ENCODE measurements at regions not wholly inside any gene's neighbourhood (a gene's known extent, or its start where the extent isn't known, plus 50 kb on each side); places are given as distances from the start of the nearest gene placed in this dataset.
"Not testable (repeated sequence)": the region's sequence is repeated elsewhere in the genome, so short reads cannot be mapped to it uniquely, and the experiment has no call there.

DNA sequence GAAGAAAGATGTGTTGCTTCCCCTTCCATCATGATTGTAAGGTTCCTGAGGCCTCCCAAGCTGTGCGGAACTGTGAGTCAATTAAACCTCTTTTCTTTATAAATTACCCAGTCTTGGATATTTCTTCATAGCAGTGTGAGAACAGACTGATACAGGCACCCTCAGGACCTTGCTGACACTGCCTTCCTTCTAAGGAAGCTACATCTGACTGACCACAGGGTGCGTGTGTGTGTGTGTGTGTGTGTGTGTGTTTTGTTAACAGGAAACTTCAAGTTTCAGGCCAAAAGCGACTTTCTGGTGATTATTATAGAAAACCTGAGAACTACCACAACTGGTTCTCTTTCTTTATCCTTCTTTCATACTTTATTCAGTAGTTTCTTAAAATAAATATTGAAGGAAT is 149.0 kb downstream of the CAPZA3 start:
- Histone ChIP-seq H3K27me3 (ENCODE audit: insufficient read depth, low read length, poor library complexity, severe bottlenecking) (no peaks in the 10 kb centered on the region), H3K4me3 (ENCODE audit: low read length, poor library complexity, severe bottlenecking) (no peak overlapping the region), H3F3A (ENCODE audit: low read depth) (no peaks in the 10 kb centered on the region), H3K4me2 (ENCODE audit: low read depth, low read length, poor library complexity, severe bottlenecking) (no peak overlapping the region), H3K36me3 (ENCODE audit: insufficient read depth, low read length) (no peaks in the 10 kb centered on the region), H4K20me1 (ENCODE audit: insufficient read depth, low read length, poor library complexity, severe bottlenecking) (no peaks in the 10 kb centered on the region), H3K79me2 (ENCODE audit: insufficient read depth, low read length) (no peaks in the 10 kb centered on the region), H3K9ac (ENCODE audit: low read depth, low read length, poor library complexity, severe bottlenecking) (no peak overlapping the region), H2AFZ (ENCODE audit: low read length) (no peak overlapping the region), H3K9me3 (ENCODE audit: insufficient read depth, low read depth, low read length) (no peaks in the 10 kb centered on the region), H3K4me1 (ENCODE audit: insufficient read depth, low read length, poor library complexity, severe bottlenecking) (no peaks in the 10 kb centered on the region), H3K9me2 (replicated peaks; ENCODE audit: low read depth, low read length) (no peaks in the 10 kb centered on the region)
- TF ChIP-seq EZH2phosphoT487 (IDR thresholded peaks at IDR 0.05; ENCODE audit: borderline replicate concordance): no peak
- no peak for TF ChIP-seq CTCF (conservative IDR thresholded peaks at IDR 0.05; ENCODE audit: low read length)

- no peak overlapping the region for H3K4me2 ChIP-seq (ENCODE audit: low read depth, low read length, poor library complexity, severe bottlenecking)
- H3K4me1 ChIP-seq (ENCODE audit: insufficient read depth, low read length, poor library complexity, severe bottlenecking): no peaks in the 10 kb centered on the region
- no peaks in the 10 kb centered on the region for H3K9me2 ChIP-seq (replicated peaks; ENCODE audit: low read depth, low read length)
- no peak for TF ChIP-seq EZH2phosphoT487 (IDR thresholded peaks at IDR 0.05; ENCODE audit: borderline replicate concordance)
- TF ChIP-seq CTCF (conservative IDR thresholded peaks at IDR 0.05; ENCODE audit: low read length): no peak
- H3F3A ChIP-seq (ENCODE audit: low read depth): no peaks in the 10 kb centered on the region
- no peak overlapping the region for H3K9ac ChIP-seq (ENCODE audit: low read depth, low read length, poor library complexity, severe bottlenecking)
- H3K4me3 ChIP-seq (ENCODE audit: low read length, poor library complexity, severe bottlenecking): no peak overlapping the region
- H2AFZ ChIP-seq (ENCODE audit: low read length): no peak overlapping the region
- H3K79me2 ChIP-seq (ENCODE audit: insufficient read depth, low read length): no peaks in the 10 kb centered on the region
- H4K20me1 ChIP-seq (ENCODE audit: insufficient read depth, low read length, poor library complexity, severe bottlenecking): no peaks in the 10 kb centered on the region
- H3K9me3 ChIP-seq (ENCODE audit: insufficient read depth, low read depth, low read length): no peaks in the 10 kb centered on the region
- H3K36me3 ChIP-seq (ENCODE audit: insufficient read depth, low read length): no peaks in the 10 kb centered on the region
- H3K27me3 ChIP-seq (ENCODE audit: insufficient read depth, low read length, poor library complexity, severe bottlenecking): no peaks in the 10 kb centered on the region
These were observed 149.4 kb downstream of the CAPZA3 start for GRCh38 chr12:18887368-18887767.

- Histone ChIP-seq H4K20me1 (ENCODE audit: insufficient read depth, low read length, poor library complexity, severe bottlenecking) (no peaks in the 10 kb centered on the region), H3K4me3 (ENCODE audit: low read length, poor library complexity, severe bottlenecking) (no peak overlapping the region)
- TF ChIP-seq CTCF (conservative IDR thresholded peaks at IDR 0.05; ENCODE audit: low read length): no peak
- TF ChIP-seq EZH2phosphoT487 (IDR thresholded peaks at IDR 0.05; ENCODE audit: borderline replicate concordance): no peak
These were observed 150.1 kb downstream of the CAPZA3 start for GRCh38 chr12:18888047-18888446.

GRCh38 chr12:18890621-18891020 is 152.7 kb downstream of the CAPZA3 start:
- H2AFZ ChIP-seq (ENCODE audit: low read length); H4K20me1 ChIP-seq (ENCODE audit: insufficient read depth, low read length, poor library complexity, severe bottlenecking); H3K27me3 ChIP-seq (ENCODE audit: insufficient read depth, low read length, poor library complexity, severe bottlenecking); H3K4me3 ChIP-seq (ENCODE audit: low read length, poor library complexity, severe bottlenecking); H3K9ac ChIP-seq (ENCODE audit: low read depth, low read length, poor library complexity, severe bottlenecking); H3K4me2 ChIP-seq (ENCODE audit: low read depth, low read length, poor library complexity, severe bottlenecking); H3K79me2 ChIP-seq (ENCODE audit: insufficient read depth, low read length); H3K9me2 ChIP-seq (replicated peaks; ENCODE audit: low read depth, low read length); H3K36me3 ChIP-seq (ENCODE audit: insufficient read depth, low read length); H3K9me3 ChIP-seq (ENCODE audit: insufficient read depth, low read depth, low read length); H3K4me1 ChIP-seq (ENCODE audit: insufficient read depth, low read length, poor library complexity, severe bottlenecking); H3F3A ChIP-seq (ENCODE audit: low read depth): not testable (repeated sequence)

More at GRCh38 chr12:18888047-18888446, 150.1 kb downstream of the CAPZA3 start:
- no peaks in the 10 kb centered on the region for H3K27me3 ChIP-seq (ENCODE audit: insufficient read depth, low read length, poor library complexity, severe bottlenecking)
- no peak overlapping the region for H2AFZ ChIP-seq (ENCODE audit: low read length)
- no peak overlapping the region for H3K4me2 ChIP-seq (ENCODE audit: low read depth, low read length, poor library complexity, severe bottlenecking)
- no peak overlapping the region for H3K9ac ChIP-seq (ENCODE audit: low read depth, low read length, poor library complexity, severe bottlenecking)
- H3K79me2 ChIP-seq (ENCODE audit: insufficient read depth, low read length): no peaks in the 10 kb centered on the region
- H3K9me2 ChIP-seq (replicated peaks; ENCODE audit: low read depth, low read length): no peaks in the 10 kb centered on the region
- H3K4me1 ChIP-seq (ENCODE audit: insufficient read depth, low read length, poor library complexity, severe bottlenecking): no peaks in the 10 kb centered on the region
- H3K9me3 ChIP-seq (ENCODE audit: insufficient read depth, low read depth, low read length): no peaks in the 10 kb centered on the region
- H3F3A ChIP-seq (ENCODE audit: low read depth): no peaks in the 10 kb centered on the region
- H3K36me3 ChIP-seq (ENCODE audit: insufficient read depth, low read length): no peaks in the 10 kb centered on the region

Measured in Loucy (cell line).